IMR-90 (cell line): ENCODE measurements at regions not wholly inside any gene's neighbourhood (a gene's known extent, or its start where the extent isn't known, plus 50 kb on each side); places are given as distances from the start of the nearest gene placed in this dataset.

Experiments used
- ATAC-seq: fragments of 200-7000 bp; cut with Tn5 transposase; 2 replicates; pipeline ENCODE4 v1.9.1; 2020; ENCODE audit warnings: low read depth, mild to moderate bottlenecking, moderate library complexity
- BruUV-seq: library from RNA; stranded (reverse); fragments of 400-500 nt; replicated peaks from 2 replicates; lab custom pipeline; 2021; lab: Mats Ljungman, UMichigan
- CTCF ChIA-PET: fragments of 300-600 bp; formaldehyde crosslinking; extraction: SDS; loops from one replicate; lab custom pipeline; 2021; ENCODE audit warnings: antibody characterized with exemption; lab: Yijun Ruan, JAX
- POLR2A ChIA-PET: fragments of 300-600 bp; sonication (Branson Sonifier 250); formaldehyde crosslinking; loops from one replicate; lab custom pipeline; 2022; ENCODE audit warnings: antibody characterized with exemption; ENCODE audit not compliant: unreplicated experiment; lab: Charles Lee
- DNase-seq: peaks from one replicate; pipeline ENCODE4 v3.0.0; 2013
- H2AFZ ChIP-seq: replicated peaks from 2 replicates; pipeline ENCODE3; 2013; ENCODE audit warnings: low read length, mild to moderate bottlenecking; ENCODE audit not compliant: poor library complexity
- H2AK5ac ChIP-seq: 2 replicates; pipeline ENCODE4 v1.6.1; 2013; ENCODE audit warnings: low read depth, low read length, inconsistent platforms
- H2AK9ac ChIP-seq: replicated peaks from 2 replicates; pipeline ENCODE3; 2013; ENCODE audit warnings: mild to moderate bottlenecking, low read depth, low read length, moderate library complexity; ENCODE audit not compliant: poor library complexity
- H2BK120ac ChIP-seq: 2 replicates; pipeline ENCODE4 v1.6.1; 2013; ENCODE audit warnings: low read depth, low read length, inconsistent platforms
- H2BK15ac ChIP-seq: 3 replicates; pipeline ENCODE4 v1.6.1; 2013; ENCODE audit warnings: low read depth, low read length, inconsistent platforms
- H2BK20ac ChIP-seq: 2 replicates; pipeline ENCODE4 v1.6.1; 2013; ENCODE audit warnings: low read depth, mild to moderate bottlenecking, inconsistent platforms, low read length, moderate library complexity
- H2BK5ac ChIP-seq: 2 replicates; pipeline ENCODE4 v1.6.1; 2013; ENCODE audit warnings: mild to moderate bottlenecking, low read depth, low read length, inconsistent platforms; ENCODE audit not compliant: poor library complexity, severe bottlenecking
- H3K14ac ChIP-seq: replicated peaks from 2 replicates; pipeline ENCODE4 v1.6.1; 2013; ENCODE audit warnings: low read depth, low read length, inconsistent platforms
- H3K18ac ChIP-seq: 2 replicates; pipeline ENCODE4 v1.6.1; 2013; ENCODE audit warnings: low read depth, low read length, control low read depth
- H3K23ac ChIP-seq: 2 replicates; pipeline ENCODE4 v1.6.1; 2013; ENCODE audit warnings: low read depth, low read length, inconsistent platforms
- H3K27ac ChIP-seq: 2 replicates; pipeline ENCODE4 v1.5.1; 2013; ENCODE audit warnings: mild to moderate bottlenecking, control low read depth, low read length; ENCODE audit not compliant: insufficient read depth
- H3K27me3 ChIP-seq: 2 replicates; pipeline ENCODE4 v1.6.1; 2013; ENCODE audit warnings: low read length; ENCODE audit not compliant: control insufficient read depth, insufficient read depth
- H3K36me3 ChIP-seq: 2 replicates; pipeline ENCODE4 v1.6.1; 2013; ENCODE audit warnings: low read length, mixed read lengths; ENCODE audit not compliant: control insufficient read depth, insufficient read depth
- H3K4ac ChIP-seq: 2 replicates; pipeline ENCODE4 v1.6.1; 2013; ENCODE audit warnings: low read depth, low read length, inconsistent platforms
- H3K4me1 ChIP-seq: 2 replicates; pipeline ENCODE4 v1.6.1; 2013; ENCODE audit warnings: low read length, mixed read lengths; ENCODE audit not compliant: control insufficient read depth, insufficient read depth
- H3K4me2 ChIP-seq: 2 replicates; pipeline ENCODE4 v1.6.1; 2013; ENCODE audit warnings: low read depth, mild to moderate bottlenecking, control low read depth, low read length, moderate library complexity
- H3K4me3 ChIP-seq: 2 replicates; pipeline ENCODE4 v1.5.1; 2013; ENCODE audit warnings: low read depth, mild to moderate bottlenecking, control low read depth, low read length, moderate library complexity; ENCODE audit not compliant: insufficient read depth
- H3K56ac ChIP-seq: 2 replicates; pipeline ENCODE4 v1.6.1; 2013; ENCODE audit warnings: low read length, inconsistent platforms; ENCODE audit not compliant: insufficient read depth; ENCODE audit errors: extremely low read depth
- H3K79me1 ChIP-seq, 2 experiments: 2 replicates each; pipeline ENCODE4 v1.6.1; 2013; ENCODE audit warnings: low read length in 2 of 2, inconsistent platforms in 1 of 2, low read depth in 1 of 2
- H3K9ac ChIP-seq: 2 replicates; pipeline ENCODE4 v1.6.1; 2013; ENCODE audit warnings: low read depth, low read length, control low read depth
- H3K9me1 ChIP-seq: 2 replicates; pipeline ENCODE4 v1.6.1; 2013; ENCODE audit warnings: low read length, inconsistent platforms; ENCODE audit not compliant: insufficient read depth
- H3K9me3 ChIP-seq: 2 replicates; pipeline ENCODE4 v1.6.1; 2013; ENCODE audit warnings: low read length; ENCODE audit not compliant: control insufficient read depth, insufficient read depth
- H4K20me1 ChIP-seq: 2 replicates; pipeline ENCODE4 v1.6.1; 2013; ENCODE audit warnings: low read length, inconsistent platforms; ENCODE audit not compliant: insufficient read depth
- H4K5ac ChIP-seq: 2 replicates; pipeline ENCODE4 v1.6.1; 2013; ENCODE audit warnings: mild to moderate bottlenecking, low read depth, low read length, control low read depth
- H4K8ac ChIP-seq, 2 experiments: 2 replicates each; pipeline ENCODE4 v1.6.1; 2013; ENCODE audit warnings: low read depth in 2 of 2, low read length in 2 of 2, control low read depth in 1 of 2, inconsistent platforms in 1 of 2
- H4K91ac ChIP-seq: 2 replicates; pipeline ENCODE4 v1.6.1; 2013; ENCODE audit warnings: low read depth, low read length, inconsistent platforms; ENCODE audit not compliant: insufficient read depth
- BHLHE40 ChIP-seq: fragments of 150-350 bp; IDR thresholded peaks from 2 replicates; pipeline ENCODE4 v1.6.1; 2016; ENCODE audit warnings: mild to moderate bottlenecking, low read depth, low read length
- CEBPB ChIP-seq: IDR thresholded peaks from 2 replicates; pipeline ENCODE4 v1.6.1; 2012; ENCODE audit warnings: low read depth, low read length, improper control_type of control experiment
- CHD1 ChIP-seq: IDR thresholded peaks from 2 replicates; pipeline ENCODE4 v1.6.1; 2012; ENCODE audit warnings: low read depth, low read length, improper control_type of control experiment
- FOS ChIP-seq: fragments of 150-350 bp; IDR thresholded peaks from 2 replicates; pipeline ENCODE4 v1.6.1; 2016; ENCODE audit warnings: low read depth, low read length
- MAFK ChIP-seq: IDR thresholded peaks from 2 replicates; pipeline ENCODE4 v1.6.1; 2012; ENCODE audit warnings: low read depth, low read length, improper control_type of control experiment
- MAZ ChIP-seq: IDR thresholded peaks from 2 replicates; pipeline ENCODE4 v1.6.1; 2012; ENCODE audit warnings: low read depth, mild to moderate bottlenecking, low read length, improper control_type of control experiment, moderate library complexity, borderline replicate concordance
- NFE2L2 ChIP-seq: fragments of 150-350 bp; IDR thresholded peaks from 2 replicates; pipeline ENCODE4 v1.6.1; 2016; ENCODE audit warnings: low read depth, mild to moderate bottlenecking, low read length
- POLR2A ChIP-seq: IDR thresholded peaks from 2 replicates; pipeline ENCODE4 v1.6.1; 2012; ENCODE audit warnings: mild to moderate bottlenecking, low read depth, low read length
- RAD21 ChIP-seq: IDR thresholded peaks from 2 replicates; pipeline ENCODE4 v1.6.1; 2012; ENCODE audit warnings: low read length, improper control_type of control experiment
- RCOR1 ChIP-seq: IDR thresholded peaks from 2 replicates; pipeline ENCODE4 v1.6.1; 2012; ENCODE audit warnings: mild to moderate bottlenecking, low read length, improper control_type of control experiment; ENCODE audit not compliant: insufficient replicate concordance
- RFX5 ChIP-seq: IDR thresholded peaks from 2 replicates; pipeline ENCODE4 v1.8.0; 2012; ENCODE audit warnings: low read depth, mild to moderate bottlenecking, low read length, moderate library complexity
- SMC3 ChIP-seq: fragments of 150-350 bp; IDR thresholded peaks from 2 replicates; pipeline ENCODE4 v1.6.1; 2016; ENCODE audit warnings: low read depth, mild to moderate bottlenecking, antibody characterized with exemption, low read length, moderate library complexity
- WGBS, 2 experiments: methylation state at CpG; one replicate each; pipeline versions ENCODE4 v1.1.5 to v1.1.7; 2013; ENCODE audit warnings: missing lambda C conversion rate in 2 of 2; ENCODE audit not compliant: insufficient read length in 1 of 2; ENCODE audit errors: extremely low coverage in 2 of 2; 5-methylcytosine and 5-hydroxymethylcytosine counted together
- dilution Hi-C: fragments of 300-500 bp; cut with HindIII; formaldehyde crosslinking; loops from one replicate; pipeline ENCODE4 v1.14.3; 2018; ENCODE audit warnings: low sequenced_read_pairs; ENCODE audit not compliant: unreplicated experiment
- in situ Hi-C: fragments of 300-500 bp; cut with MboI; formaldehyde crosslinking; loops from 3 replicates; pipeline ENCODE4 v1.14.3; 2019; ENCODE audit warnings: low sequenced_read_pairs, inconsistent platforms, mixed read lengths
- intact Hi-C: fragments of 100-400 bp; cut with micrococcal nuclease; formaldehyde crosslinking; loops from 2 replicates; pipeline ENCODE4 v1.10.0; 2022
- TF ChIP-seq, protein P1 (sequence below): conservative IDR thresholded peaks from 2 replicates; pipeline ENCODE4 v1.5.1; 2012; ENCODE audit warnings: mild to moderate bottlenecking, low read depth, low read length, improper control_type of control experiment
- TF ChIP-seq, protein P2 (sequence below): fragments of 150-350 bp; IDR thresholded peaks from 2 replicates; pipeline ENCODE4 v1.6.1; 2016; ENCODE audit warnings: low read depth, mild to moderate bottlenecking, low read length, moderate library complexity, borderline replicate concordance

DNA sequence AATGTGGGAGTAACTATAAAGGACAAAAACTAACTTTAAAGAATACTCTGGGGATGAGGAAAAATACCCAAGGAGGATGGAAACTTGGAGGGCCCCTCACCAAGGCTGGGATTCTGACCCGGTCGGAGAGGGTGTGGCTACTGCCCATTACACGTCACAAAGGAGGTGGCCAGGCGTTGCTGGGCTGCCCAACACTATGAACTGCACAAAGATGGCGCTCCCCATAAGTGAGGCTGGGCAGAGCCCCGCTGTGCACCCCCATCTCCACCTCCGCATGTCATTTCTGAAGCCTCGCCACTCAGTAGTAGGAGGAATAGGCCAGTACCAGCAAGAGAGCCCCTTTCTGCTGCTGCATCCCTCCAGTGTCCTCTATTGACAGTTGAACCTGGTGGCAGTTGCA, 290.1 kb upstream of the ZNF32 start:
- Histone ChIP-seq H3K79me1 (no peaks in the 10 kb centered on the region), H3K18ac (no peak overlapping the region), H2AK5ac (no peak overlapping the region), H2AFZ (no peak overlapping the region), H4K5ac (no peak overlapping the region), H3K4me2 (no peak overlapping the region), H3K36me3 (no peaks in the 10 kb centered on the region), H2BK5ac (no peak overlapping the region), H4K8ac (no peak overlapping the region), H2BK15ac (no peak overlapping the region), H2AK9ac (no peak overlapping the region), H3K4me1 (peaks cover 12% of the 10 kb centered on the region), H4K91ac (no peak overlapping the region), H3K4ac (no peak overlapping the region), H4K20me1 (no peaks in the 10 kb centered on the region), H2BK20ac (no peak overlapping the region), H3K9ac (no peak overlapping the region), H3K14ac (no peak overlapping the region), H3K27ac (no peak overlapping the region), H3K23ac (no peak overlapping the region), H3K56ac (no peak overlapping the region), H3K4me3 (no peak overlapping the region), H2BK120ac (no peak overlapping the region), H3K9me3 (no peaks in the 10 kb centered on the region), H3K27me3 (no peaks in the 10 kb centered on the region), H3K9me1 (0 out of 2 replicates have a peak, but pooled peaks cover 4% of the 10 kb centered on the region)
- BruUV-seq = no TSS peak
- POLR2A ChIA-PET = no interaction called here
- DNase-seq (no peak), ATAC-seq (no peak)
- CTCF ChIA-PET = no interaction called here
- in situ Hi-C loops (no loop called here), dilution Hi-C loops (no loop called here), intact Hi-C loops (no loop called here)
- WGBS, 2 experiments = no CpG with 5 or more reads among the region's 8 CpGs
- TF ChIP-seq, protein P1, sequence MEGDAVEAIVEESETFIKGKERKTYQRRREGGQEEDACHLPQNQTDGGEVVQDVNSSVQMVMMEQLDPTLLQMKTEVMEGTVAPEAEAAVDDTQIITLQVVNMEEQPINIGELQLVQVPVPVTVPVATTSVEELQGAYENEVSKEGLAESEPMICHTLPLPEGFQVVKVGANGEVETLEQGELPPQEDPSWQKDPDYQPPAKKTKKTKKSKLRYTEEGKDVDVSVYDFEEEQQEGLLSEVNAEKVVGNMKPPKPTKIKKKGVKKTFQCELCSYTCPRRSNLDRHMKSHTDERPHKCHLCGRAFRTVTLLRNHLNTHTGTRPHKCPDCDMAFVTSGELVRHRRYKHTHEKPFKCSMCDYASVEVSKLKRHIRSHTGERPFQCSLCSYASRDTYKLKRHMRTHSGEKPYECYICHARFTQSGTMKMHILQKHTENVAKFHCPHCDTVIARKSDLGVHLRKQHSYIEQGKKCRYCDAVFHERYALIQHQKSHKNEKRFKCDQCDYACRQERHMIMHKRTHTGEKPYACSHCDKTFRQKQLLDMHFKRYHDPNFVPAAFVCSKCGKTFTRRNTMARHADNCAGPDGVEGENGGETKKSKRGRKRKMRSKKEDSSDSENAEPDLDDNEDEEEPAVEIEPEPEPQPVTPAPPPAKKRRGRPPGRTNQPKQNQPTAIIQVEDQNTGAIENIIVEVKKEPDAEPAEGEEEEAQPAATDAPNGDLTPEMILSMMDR = no peak
- TF ChIP-seq BHLHE40 = no peak
- no peak for TF ChIP-seq POLR2A
- no peak for TF ChIP-seq RCOR1
- TF ChIP-seq CHD1 = no peak
- TF ChIP-seq MAFK = no peak
- TF ChIP-seq FOS = no peak
- TF ChIP-seq, protein P2, sequence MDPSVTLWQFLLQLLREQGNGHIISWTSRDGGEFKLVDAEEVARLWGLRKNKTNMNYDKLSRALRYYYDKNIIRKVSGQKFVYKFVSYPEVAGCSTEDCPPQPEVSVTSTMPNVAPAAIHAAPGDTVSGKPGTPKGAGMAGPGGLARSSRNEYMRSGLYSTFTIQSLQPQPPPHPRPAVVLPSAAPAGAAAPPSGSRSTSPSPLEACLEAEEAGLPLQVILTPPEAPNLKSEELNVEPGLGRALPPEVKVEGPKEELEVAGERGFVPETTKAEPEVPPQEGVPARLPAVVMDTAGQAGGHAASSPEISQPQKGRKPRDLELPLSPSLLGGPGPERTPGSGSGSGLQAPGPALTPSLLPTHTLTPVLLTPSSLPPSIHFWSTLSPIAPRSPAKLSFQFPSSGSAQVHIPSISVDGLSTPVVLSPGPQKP = no peak
- no peak for TF ChIP-seq NFE2L2
- no peak for TF ChIP-seq CEBPB
- TF ChIP-seq RAD21 = no peak
- TF ChIP-seq RFX5 = no peak
- TF ChIP-seq MAZ = no peak
- no peak for TF ChIP-seq SMC3
